HG02852 (cell line): ENCODE measurements at regions not wholly inside any gene's neighbourhood (a gene's known extent, or its start where the extent isn't known, plus 50 kb on each side); places are given as distances from the start of the nearest gene placed in this dataset.

Experiments
- ATAC-seq: cut with Tn5 transposase; IDR thresholded peaks from one replicate; pipeline ENCODE4 v1.9.1; 2021; ENCODE audit warnings: mild to moderate bottlenecking, moderate library complexity; ENCODE audit not compliant: unreplicated experiment

GRCh38 chr12:19709889-19710288 is 270.6 kb downstream of the AEBP2 start:
- no peak for ATAC-seq

- ATAC-seq, result no peak
These were observed 271.8 kb downstream of the AEBP2 start for GRCh38 chr12:19710811-19711793.

GRCh38 chr12:19712041-19712440 is 272.7 kb downstream of the AEBP2 start:
- no peak for ATAC-seq

GRCh38 chr12:19718401-19718800 is 279.1 kb downstream of the AEBP2 start:
- no peak for ATAC-seq

DNA sequence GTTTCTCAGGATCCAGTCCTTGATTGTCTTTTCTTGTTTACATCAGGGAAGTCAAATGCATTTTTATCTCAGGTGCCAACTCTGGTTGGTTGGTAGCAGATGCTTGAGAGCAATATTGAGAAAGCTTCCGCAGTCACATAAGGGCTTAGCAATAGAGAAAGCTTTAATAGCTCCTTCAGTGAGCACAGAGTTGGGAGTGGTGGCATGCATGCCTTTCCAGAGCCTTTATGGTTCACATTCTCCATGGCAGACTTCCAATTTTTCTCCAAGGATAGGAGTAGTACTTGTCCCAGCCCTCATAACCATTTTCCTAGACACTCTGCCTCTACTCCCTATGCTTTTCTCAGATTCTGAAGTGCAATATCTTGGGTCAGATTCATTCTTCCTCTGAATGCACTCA is 280.4 kb downstream of the AEBP2 start:
- no peak for ATAC-seq

DNA sequence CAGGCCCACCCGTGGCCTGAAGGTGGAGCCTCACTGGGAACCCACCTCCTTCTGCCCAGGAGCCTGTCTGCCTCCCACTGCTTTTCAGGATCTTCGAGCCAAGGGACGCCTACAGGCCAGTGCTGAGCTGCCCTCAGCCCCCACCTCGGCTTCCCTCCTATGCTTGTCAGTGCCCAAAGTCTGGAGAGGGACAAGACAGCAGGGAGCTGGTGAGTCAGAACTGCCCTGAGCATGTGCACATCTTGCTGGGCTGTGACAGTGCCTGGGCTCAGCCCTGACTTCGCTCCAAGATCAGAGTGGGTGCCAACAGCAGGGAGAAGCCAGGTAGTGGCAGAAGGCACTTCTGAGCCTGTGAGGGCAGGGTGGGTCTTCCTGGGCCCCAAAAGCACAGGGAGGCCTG is 286.8 kb downstream of the AEBP2 start:
- no peak for ATAC-seq

DNA sequence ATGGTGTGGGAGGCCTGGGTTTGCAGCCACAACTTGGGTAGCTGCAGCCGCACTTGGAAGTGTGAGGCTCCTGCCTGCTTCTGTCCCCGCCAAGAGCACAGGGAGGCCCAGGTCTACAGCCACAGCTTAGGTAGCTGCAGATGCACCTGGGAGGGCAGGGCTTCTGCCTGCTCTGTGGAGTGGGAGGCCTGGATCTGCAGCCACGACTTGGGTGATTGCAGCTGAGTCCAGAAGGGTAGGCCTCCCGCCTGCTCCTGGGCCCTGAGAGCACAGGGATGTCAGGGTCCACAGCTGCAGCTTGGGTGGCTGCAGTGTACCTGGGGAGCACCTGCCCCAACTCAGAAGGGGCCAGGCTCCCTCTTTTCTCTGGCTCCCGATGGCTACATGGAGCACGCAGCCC is 287.3 kb downstream of the AEBP2 start:
- no peak for ATAC-seq

DNA sequence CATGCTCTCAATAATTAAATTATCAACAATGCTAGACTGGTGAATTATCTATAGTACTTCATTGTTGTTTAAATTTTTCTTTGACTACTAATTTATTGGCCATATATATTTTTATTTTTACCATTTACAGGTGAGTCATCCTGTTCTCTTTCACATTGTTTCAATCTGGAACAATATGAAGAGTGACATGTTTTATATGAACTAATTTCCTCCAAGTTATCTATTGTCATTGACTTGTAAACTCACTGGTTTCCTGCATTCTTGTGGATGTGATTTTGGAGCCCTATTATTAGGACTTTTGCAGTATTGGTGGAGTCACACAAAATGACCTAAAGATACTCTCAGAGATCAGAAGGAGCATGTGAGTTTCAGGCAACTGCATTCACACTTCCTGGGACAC is 297.7 kb downstream of the AEBP2 start:
- no peak for ATAC-seq

DNA sequence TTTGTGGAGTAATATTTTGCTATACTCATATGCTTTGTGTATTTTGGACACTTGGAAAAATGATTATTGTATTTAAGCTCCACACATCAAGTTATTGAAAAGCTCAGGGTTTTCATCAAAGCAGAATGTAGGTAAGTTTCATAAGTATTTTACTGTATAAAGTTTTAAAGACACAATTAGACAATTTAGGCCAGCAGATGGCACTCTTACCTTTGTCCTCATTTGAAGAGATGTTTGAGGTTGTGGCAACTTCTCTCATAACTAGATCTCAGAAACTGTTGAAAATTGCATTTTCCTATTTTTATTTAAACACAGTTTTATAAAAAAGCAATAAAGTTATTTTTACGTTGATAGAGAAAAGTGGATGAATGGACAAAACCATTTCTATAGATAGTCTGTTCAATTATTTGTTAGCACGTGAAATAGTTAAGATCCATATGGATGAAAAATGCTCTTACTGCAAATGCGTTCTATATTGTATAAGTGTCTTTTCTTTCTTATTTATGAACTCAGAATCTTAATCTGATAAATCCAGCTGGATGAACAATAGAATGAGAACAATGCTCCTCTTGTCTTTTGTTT is 300.0 kb downstream of the AEBP2 start:
- ATAC-seq, result no peak

- ATAC-seq, result no peak
These were observed 301.3 kb downstream of the AEBP2 start for GRCh38 chr12:19740472-19741131.

- ATAC-seq, result no peak
These were observed 301.8 kb downstream of the AEBP2 start for GRCh38 chr12:19741132-19741489.

DNA sequence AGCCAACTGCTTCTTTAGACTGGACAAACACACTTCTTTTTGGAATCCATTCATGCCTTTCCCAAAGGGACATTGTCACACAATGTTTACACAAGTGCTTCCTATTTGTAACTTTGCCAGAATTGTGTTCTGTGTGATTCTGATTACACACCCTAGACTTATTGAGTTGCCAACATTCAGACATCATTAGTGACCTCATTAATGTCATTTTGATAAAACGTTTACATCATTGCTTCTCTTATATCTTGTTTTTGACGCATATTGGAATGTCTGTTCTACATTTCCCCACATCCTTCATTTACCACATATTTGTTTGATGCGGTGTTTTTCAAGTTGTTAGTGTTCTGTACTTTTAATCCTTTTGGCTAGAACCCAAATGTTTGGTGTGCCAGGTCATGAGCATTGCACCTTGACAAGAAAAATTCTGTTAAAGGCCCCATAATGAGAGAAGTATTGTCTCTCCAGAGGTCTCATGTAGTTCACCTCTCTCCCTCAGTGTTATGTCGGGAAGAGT is 305.5 kb downstream of the AEBP2 start:
- no peak for ATAC-seq

DNA sequence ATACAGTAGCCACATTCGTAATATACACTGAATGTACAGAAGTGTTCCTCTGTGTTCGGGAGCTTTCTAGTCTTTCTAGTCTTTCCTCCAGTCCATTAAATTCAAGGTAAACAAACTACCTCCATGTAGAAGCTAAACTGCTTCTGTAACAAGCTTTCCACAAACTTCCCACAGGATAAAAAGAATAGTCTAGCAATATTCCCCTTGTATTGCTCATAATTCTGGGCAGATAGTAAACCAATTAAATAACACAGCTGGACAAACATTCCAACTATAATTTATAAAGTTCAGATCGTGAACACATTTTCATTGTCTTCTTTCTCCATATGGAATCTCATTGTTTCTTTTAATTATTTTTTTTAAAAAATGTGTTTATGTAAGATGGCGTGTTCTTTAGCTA is 307.2 kb downstream of the AEBP2 start:
- no peak for ATAC-seq

DNA sequence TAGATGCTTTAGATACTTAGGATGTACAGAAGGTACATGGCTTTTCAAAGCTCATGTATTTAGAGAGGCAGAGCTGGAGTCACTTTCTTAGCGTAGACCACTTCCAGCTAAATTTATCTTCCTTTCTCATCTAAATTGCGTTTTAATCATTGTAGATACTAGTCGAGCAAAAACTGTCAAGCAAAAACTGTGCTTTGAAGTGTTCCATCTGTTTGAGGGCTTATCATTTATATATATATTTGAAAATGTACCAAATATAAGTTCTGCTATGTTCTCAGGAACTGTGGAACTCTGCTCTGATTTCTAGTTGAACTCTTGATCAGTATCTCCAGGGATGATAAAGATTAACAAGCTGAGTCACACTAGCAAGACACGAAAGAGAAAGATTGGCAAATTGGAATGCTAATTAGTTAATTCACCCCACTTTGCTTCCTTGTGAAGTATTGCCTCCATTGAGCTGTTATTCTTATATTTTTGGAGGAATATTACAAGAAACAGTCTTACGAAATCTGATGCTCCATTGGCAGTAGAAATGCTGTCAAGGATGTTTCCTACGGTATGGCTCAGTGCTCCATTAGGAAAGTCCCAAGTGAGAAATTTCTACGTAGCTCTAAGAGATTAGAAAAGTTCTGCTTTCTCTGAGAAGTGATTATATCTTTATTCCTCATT is 310.7 kb downstream of the AEBP2 start:
- ATAC-seq, result no peak

- ATAC-seq, result no peak
These were observed 311.8 kb downstream of the AEBP2 start for GRCh38 chr12:19751078-19751477.

GRCh38 chr12:19752712-19753111 is 313.4 kb downstream of the AEBP2 start:
- no peak for ATAC-seq

- ATAC-seq, result no peak
These were observed 315.8 kb downstream of the AEBP2 start for GRCh38 chr12:19755136-19755535.

GRCh38 chr12:19757317-19757877 is 318.1 kb downstream of the AEBP2 start:
- ATAC-seq, result no peak

GRCh38 chr12:19759227-19759626 is 319.9 kb downstream of the AEBP2 start:
- ATAC-seq, result no peak

- ATAC-seq, result no peak
These were observed 321.3 kb downstream of the AEBP2 start for GRCh38 chr12:19760611-19761010.

GRCh38 chr12:19761463-19761862 is 322.2 kb downstream of the AEBP2 start:
- ATAC-seq, result no peak
